ENCODE measurements at regions not wholly inside any gene's neighbourhood (a gene's known extent, or its start where the extent isn't known, plus 50 kb on each side); places are given as distances from the start of the nearest gene placed in this dataset.
"Not testable (repeated sequence)": the region's sequence is repeated elsewhere in the genome, so short reads cannot be mapped to it uniquely, and the experiment has no call there.

DNA sequence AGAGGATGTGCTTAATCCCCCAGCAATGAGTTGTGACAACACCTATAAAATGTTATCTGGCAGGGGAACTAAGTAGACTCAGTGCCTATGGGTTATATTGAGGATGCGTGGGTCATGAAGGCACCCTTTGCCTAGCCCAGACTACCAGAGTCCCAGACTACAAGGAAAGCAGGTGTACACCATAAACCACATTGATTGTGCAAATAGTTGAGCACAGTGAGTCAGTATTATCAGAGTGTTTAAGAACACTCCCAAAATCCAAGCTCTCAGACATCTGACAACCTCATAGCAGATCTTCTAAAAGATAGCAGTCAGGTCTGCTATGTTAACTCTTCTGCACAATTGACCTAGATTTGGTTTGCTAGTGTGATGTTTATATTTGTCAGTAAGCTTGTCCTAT is 92.8 kb upstream of the AGTPBP1 start:
- TF ChIP-seq, protein P1, sequence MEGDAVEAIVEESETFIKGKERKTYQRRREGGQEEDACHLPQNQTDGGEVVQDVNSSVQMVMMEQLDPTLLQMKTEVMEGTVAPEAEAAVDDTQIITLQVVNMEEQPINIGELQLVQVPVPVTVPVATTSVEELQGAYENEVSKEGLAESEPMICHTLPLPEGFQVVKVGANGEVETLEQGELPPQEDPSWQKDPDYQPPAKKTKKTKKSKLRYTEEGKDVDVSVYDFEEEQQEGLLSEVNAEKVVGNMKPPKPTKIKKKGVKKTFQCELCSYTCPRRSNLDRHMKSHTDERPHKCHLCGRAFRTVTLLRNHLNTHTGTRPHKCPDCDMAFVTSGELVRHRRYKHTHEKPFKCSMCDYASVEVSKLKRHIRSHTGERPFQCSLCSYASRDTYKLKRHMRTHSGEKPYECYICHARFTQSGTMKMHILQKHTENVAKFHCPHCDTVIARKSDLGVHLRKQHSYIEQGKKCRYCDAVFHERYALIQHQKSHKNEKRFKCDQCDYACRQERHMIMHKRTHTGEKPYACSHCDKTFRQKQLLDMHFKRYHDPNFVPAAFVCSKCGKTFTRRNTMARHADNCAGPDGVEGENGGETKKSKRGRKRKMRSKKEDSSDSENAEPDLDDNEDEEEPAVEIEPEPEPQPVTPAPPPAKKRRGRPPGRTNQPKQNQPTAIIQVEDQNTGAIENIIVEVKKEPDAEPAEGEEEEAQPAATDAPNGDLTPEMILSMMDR (IDR thresholded peaks at IDR 0.05), result not testable (repeated sequence)
- not testable (repeated sequence) for TF ChIP-seq ZFX (IDR thresholded peaks at IDR 0.05; ENCODE audit: borderline replicate concordance)
